ENCODE measurements at regions not wholly inside any gene's neighbourhood (a gene's known extent, or its start where the extent isn't known, plus 50 kb on each side); places are given as distances from the start of the nearest gene placed in this dataset.

GRCh38 chr12:60278209-60278608 lies 682.4 kb downstream of the SLC16A7 start:
- WGBS, 2 donors, result 38 to 43% methylated on average over 2 of the region's 2 CpGs
- Histone ChIP-seq H3K27me3 (ENCODE audit: control insufficient read depth in 1 of 2, insufficient read depth in 2 of 2, low read length in 2 of 2) (no peaks in the 10 kb centered on the region), H3K9me3 (ENCODE audit: control insufficient read depth in 2 of 2, insufficient read depth in 1 of 2, low read depth in 1 of 2, low read length in 1 of 2) (peaks cover 4 to 6% of the 10 kb centered on the region in 2 donors), H3K27ac (ENCODE audit: low read depth in 2 of 2, low read length in 1 of 2) (no peak overlapping the region), H3K36me3 (ENCODE audit: control insufficient read depth in 2 of 2, insufficient read depth in 2 of 2, low read length in 1 of 2) (no peaks in the 10 kb centered on the region), H3K4me1 (ENCODE audit: control insufficient read depth in 2 of 2, insufficient read depth in 2 of 2, low read length in 1 of 2) (no peaks in the 10 kb centered on the region), H3K4me3 (ENCODE audit: low read depth in 1 of 2, low read length in 2 of 2) (no peak overlapping the region)

GRCh38 chr12:60279221-60279620 lies 683.4 kb downstream of the SLC16A7 start:
- Histone ChIP-seq H3K36me3 (ENCODE audit: control insufficient read depth in 2 of 2, insufficient read depth in 2 of 2, low read length in 1 of 2) (no peaks in the 10 kb centered on the region), H3K4me3 (ENCODE audit: low read depth in 1 of 2, low read length in 2 of 2) (no peak overlapping the region), H3K9me3 (ENCODE audit: control insufficient read depth in 2 of 2, insufficient read depth in 1 of 2, low read depth in 1 of 2, low read length in 1 of 2) (peaks cover 4 to 6% of the 10 kb centered on the region in 2 donors), H3K27ac (ENCODE audit: low read depth in 2 of 2, low read length in 1 of 2) (no peak overlapping the region), H3K4me1 (ENCODE audit: control insufficient read depth in 2 of 2, insufficient read depth in 2 of 2, low read length in 1 of 2) (no peaks in the 10 kb centered on the region), H3K27me3 (ENCODE audit: control insufficient read depth in 1 of 2, insufficient read depth in 2 of 2, low read length in 2 of 2) (no peaks in the 10 kb centered on the region)
- 61 to 73% methylated on average over 1 of the region's 1 CpG for WGBS, 2 donors

- Histone ChIP-seq H3K27me3 (ENCODE audit: control insufficient read depth in 1 of 2, insufficient read depth in 2 of 2, low read length in 2 of 2) (no peaks in the 10 kb centered on the region), H3K4me3 (ENCODE audit: low read depth in 1 of 2, low read length in 2 of 2) (no peak overlapping the region), H3K9me3 (ENCODE audit: control insufficient read depth in 2 of 2, insufficient read depth in 1 of 2, low read depth in 1 of 2, low read length in 1 of 2) (peaks cover 4 to 6% of the 10 kb centered on the region in 2 donors), H3K4me1 (ENCODE audit: control insufficient read depth in 2 of 2, insufficient read depth in 2 of 2, low read length in 1 of 2) (no peaks in the 10 kb centered on the region), H3K36me3 (ENCODE audit: control insufficient read depth in 2 of 2, insufficient read depth in 2 of 2, low read length in 1 of 2) (no peaks in the 10 kb centered on the region), H3K27ac (ENCODE audit: low read depth in 2 of 2, low read length in 1 of 2) (no peak overlapping the region)
- 90 to 91% methylated on average over 8 of the region's 8 CpGs for WGBS, 2 donors
These were observed 685.7 kb downstream of the SLC16A7 start for GRCh38 chr12:60281522-60281921.

GRCh38 chr12:60290532-60290931 lies 694.7 kb downstream of the SLC16A7 start:
- no peak overlapping the region for H3K4me3 ChIP-seq (ENCODE audit: low read depth in 1 of 2, low read length in 2 of 2)
- H3K4me1 ChIP-seq (ENCODE audit: control insufficient read depth in 2 of 2, insufficient read depth in 2 of 2, low read length in 1 of 2), result no peaks in the 10 kb centered on the region
- no peaks in the 10 kb centered on the region for H3K36me3 ChIP-seq (ENCODE audit: control insufficient read depth in 2 of 2, insufficient read depth in 2 of 2, low read length in 1 of 2)
- no peaks in the 10 kb centered on the region for H3K27me3 ChIP-seq (ENCODE audit: control insufficient read depth in 1 of 2, insufficient read depth in 2 of 2, low read length in 2 of 2)
- WGBS, 2 donors, result 71 to 83% methylated on average over 1 of the region's 1 CpG
- no peak overlapping the region for H3K27ac ChIP-seq (ENCODE audit: low read depth in 2 of 2, low read length in 1 of 2)
- H3K9me3 ChIP-seq (ENCODE audit: control insufficient read depth in 2 of 2, insufficient read depth in 1 of 2, low read depth in 1 of 2, low read length in 1 of 2), result peaks cover 2 to 3% of the 10 kb centered on the region in 2 donors

DNA sequence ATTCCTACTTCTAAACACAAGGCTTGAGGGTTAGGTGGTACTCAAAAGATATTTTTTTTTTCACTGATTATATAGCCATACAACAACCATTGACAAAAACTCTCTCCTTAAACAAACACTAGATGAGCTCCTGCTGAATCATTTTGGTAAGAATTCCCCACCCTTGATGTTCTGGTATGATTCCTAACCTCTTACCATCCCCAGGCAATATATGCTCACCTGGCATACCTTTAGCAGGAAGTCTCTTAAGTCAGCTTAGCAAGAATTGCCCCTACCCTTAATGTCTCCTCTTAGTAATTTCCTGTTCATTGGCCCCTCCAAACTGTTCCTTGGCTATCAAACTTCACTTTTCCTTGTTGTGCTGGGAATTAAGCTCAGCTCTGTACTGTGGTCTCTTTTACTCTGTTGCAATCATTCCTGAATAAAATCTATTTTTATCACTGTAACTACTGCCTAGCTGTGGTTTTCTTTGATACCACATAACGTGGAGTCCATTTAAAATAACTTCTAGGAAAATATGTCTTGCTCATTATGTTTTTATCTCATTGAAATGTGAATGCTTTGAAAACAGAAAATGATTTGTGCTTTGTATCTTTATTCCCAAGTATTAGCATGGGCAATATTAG lies 712.6 kb downstream of the SLC16A7 start:
- no peaks in the 10 kb centered on the region for H3K4me1 ChIP-seq (ENCODE audit: control insufficient read depth in 2 of 2, insufficient read depth in 2 of 2, low read length in 1 of 2)
- no peak overlapping the region for H3K4me3 ChIP-seq (ENCODE audit: low read depth in 1 of 2, low read length in 2 of 2)
- no peaks in the 10 kb centered on the region for H3K27me3 ChIP-seq (ENCODE audit: control insufficient read depth in 1 of 2, insufficient read depth in 2 of 2, low read length in 2 of 2)
- WGBS, 2 donors, result 24% methylated on average over 1 of the region's 1 CpG
- no peaks in the 10 kb centered on the region for H3K9me3 ChIP-seq (ENCODE audit: control insufficient read depth in 2 of 2, insufficient read depth in 1 of 2, low read depth in 1 of 2, low read length in 1 of 2)
- no peaks in the 10 kb centered on the region for H3K36me3 ChIP-seq (ENCODE audit: control insufficient read depth in 2 of 2, insufficient read depth in 2 of 2, low read length in 1 of 2)
- no peak overlapping the region for H3K27ac ChIP-seq (ENCODE audit: low read depth in 2 of 2, low read length in 1 of 2)

DNA sequence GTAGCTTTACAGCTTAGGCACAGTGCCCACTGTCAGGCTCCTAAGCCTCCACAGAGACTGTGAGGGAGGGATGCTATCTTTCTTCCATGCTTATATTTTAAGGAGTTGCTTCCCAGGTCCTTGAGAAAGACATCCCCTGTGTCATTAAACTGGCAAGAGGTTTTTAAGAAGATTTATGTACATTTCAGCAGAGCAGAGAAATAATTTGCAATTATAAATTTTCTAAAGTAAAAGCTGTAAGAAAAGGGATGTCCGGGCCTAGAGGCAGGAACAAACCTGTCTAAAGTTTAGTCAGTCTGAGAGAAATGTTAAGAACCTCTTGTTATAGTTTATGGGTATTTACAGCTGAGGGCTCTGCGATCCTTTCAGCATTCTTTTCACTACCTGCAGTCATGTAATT lies 716.1 kb downstream of the SLC16A7 start:
- H3K36me3 ChIP-seq (ENCODE audit: control insufficient read depth in 2 of 2, insufficient read depth in 2 of 2, low read length in 1 of 2), result no peaks in the 10 kb centered on the region
- WGBS, 2 donors, result 53 to 67% methylated on average over 2 of the region's 2 CpGs

DNA sequence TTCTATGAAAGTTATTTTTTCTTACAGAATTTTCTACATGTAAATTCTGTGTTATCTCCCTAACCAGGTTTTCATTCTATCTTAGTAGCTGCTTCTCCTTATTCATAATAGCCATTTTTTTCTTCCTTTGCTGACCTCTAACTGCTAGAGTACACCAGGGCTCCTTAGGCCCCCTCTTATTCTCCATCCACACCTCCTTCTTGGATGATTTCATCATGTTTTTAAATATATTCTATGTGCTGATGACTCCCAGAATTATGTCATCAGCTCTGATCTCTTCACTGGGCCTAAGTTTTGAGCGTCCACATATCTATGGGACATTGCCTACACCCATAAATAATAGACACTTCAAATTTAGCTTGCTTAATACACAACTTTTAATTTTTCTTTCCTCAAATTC lies 721.5 kb downstream of the SLC16A7 start:
- Histone ChIP-seq H3K36me3 (ENCODE audit: control insufficient read depth in 2 of 2, insufficient read depth in 2 of 2, low read length in 1 of 2) (no peaks in the 10 kb centered on the region), H3K27me3 (ENCODE audit: control insufficient read depth in 1 of 2, insufficient read depth in 2 of 2, low read length in 2 of 2) (no peaks in the 10 kb centered on the region), H3K4me1 (ENCODE audit: control insufficient read depth in 2 of 2, insufficient read depth in 2 of 2, low read length in 1 of 2) (no peaks in the 10 kb centered on the region), H3K4me3 (ENCODE audit: low read depth in 1 of 2, low read length in 2 of 2) (no peak overlapping the region), H3K27ac (ENCODE audit: low read depth in 2 of 2, low read length in 1 of 2) (no peak overlapping the region), H3K9me3 (ENCODE audit: control insufficient read depth in 2 of 2, insufficient read depth in 1 of 2, low read depth in 1 of 2, low read length in 1 of 2) (no peaks in the 10 kb centered on the region)
- WGBS, 2 donors, result 93 to 97% methylated on average over 1 of the region's 1 CpG

More for the DNA sequence above, 716.1 kb downstream of the SLC16A7 start:
- Histone ChIP-seq H3K9me3 (ENCODE audit: control insufficient read depth in 2 of 2, insufficient read depth in 1 of 2, low read depth in 1 of 2, low read length in 1 of 2) (no peaks in the 10 kb centered on the region), H3K27ac (ENCODE audit: low read depth in 2 of 2, low read length in 1 of 2) (no peak overlapping the region), H3K27me3 (ENCODE audit: control insufficient read depth in 1 of 2, insufficient read depth in 2 of 2, low read length in 2 of 2) (no peaks in the 10 kb centered on the region), H3K4me3 (ENCODE audit: low read depth in 1 of 2, low read length in 2 of 2) (no peak overlapping the region), H3K4me1 (ENCODE audit: control insufficient read depth in 2 of 2, insufficient read depth in 2 of 2, low read length in 1 of 2) (no peaks in the 10 kb centered on the region)

DNA sequence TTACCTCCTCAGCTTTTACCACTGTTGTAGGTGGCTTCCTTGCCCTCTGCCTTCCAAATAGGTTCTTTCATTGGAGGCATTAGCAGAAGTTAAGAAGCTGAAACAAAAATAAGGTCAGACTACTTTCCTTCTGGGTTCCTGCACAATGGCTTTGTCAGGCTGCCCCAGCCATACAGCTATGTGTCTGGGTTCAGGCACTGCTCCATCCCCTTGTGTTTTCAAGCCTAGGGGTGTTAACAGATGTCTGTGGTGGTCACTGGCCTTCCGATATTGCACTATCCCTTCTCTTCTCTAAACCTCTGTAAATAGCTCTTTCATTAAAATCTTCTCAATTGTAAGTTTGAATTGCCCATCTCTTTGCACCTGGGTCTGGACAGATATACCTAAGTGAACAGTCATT lies 728.9 kb downstream of the SLC16A7 start:
- H3K4me3 ChIP-seq (ENCODE audit: low read depth in 1 of 2, low read length in 2 of 2), result no peak overlapping the region
- no peaks in the 10 kb centered on the region for H3K4me1 ChIP-seq (ENCODE audit: control insufficient read depth in 2 of 2, insufficient read depth in 2 of 2, low read length in 1 of 2)
- no peaks in the 10 kb centered on the region for H3K27me3 ChIP-seq (ENCODE audit: control insufficient read depth in 1 of 2, insufficient read depth in 2 of 2, low read length in 2 of 2)
- no peaks in the 10 kb centered on the region for H3K9me3 ChIP-seq (ENCODE audit: control insufficient read depth in 2 of 2, insufficient read depth in 1 of 2, low read depth in 1 of 2, low read length in 1 of 2)
- no peak overlapping the region for H3K27ac ChIP-seq (ENCODE audit: low read depth in 2 of 2, low read length in 1 of 2)
- 89 to 94% methylated on average over 1 of the region's 1 CpG for WGBS, 2 donors
- no peaks in the 10 kb centered on the region for H3K36me3 ChIP-seq (ENCODE audit: control insufficient read depth in 2 of 2, insufficient read depth in 2 of 2, low read length in 1 of 2)

GRCh38 chr12:60333461-60333860 lies 737.6 kb downstream of the SLC16A7 start:
- WGBS, 2 donors, result 54 to 71% methylated on average over 6 of the region's 6 CpGs
- H3K4me3 ChIP-seq (ENCODE audit: low read depth in 1 of 2, low read length in 2 of 2), result no peak overlapping the region

DNA sequence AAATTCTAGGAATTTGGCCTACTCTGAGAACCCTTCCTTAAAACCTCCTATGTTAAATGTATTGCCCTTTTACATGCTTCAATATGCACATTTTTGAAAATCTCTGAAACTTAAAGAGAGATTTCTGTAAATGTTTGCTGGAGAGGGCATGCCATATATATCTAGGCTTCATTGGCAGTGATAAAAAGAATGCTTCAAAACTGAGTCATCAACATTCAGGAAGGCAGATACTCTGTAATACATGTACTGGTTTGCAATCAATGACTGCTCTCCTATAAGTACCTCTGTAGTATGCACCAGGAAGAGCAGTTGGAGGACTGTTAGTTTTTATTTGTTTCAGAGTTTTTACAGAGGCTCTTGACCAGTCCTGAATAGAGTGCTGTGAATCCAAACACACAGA lies 739.9 kb downstream of the SLC16A7 start:
- Histone ChIP-seq H3K27ac (ENCODE audit: low read depth in 2 of 2, low read length in 1 of 2) (no peak overlapping the region), H3K4me1 (ENCODE audit: control insufficient read depth in 2 of 2, insufficient read depth in 2 of 2, low read length in 1 of 2) (no peaks in the 10 kb centered on the region), H3K9me3 (ENCODE audit: control insufficient read depth in 2 of 2, insufficient read depth in 1 of 2, low read depth in 1 of 2, low read length in 1 of 2) (no peaks in the 10 kb centered on the region), H3K4me3 (ENCODE audit: low read depth in 1 of 2, low read length in 2 of 2) (no peak overlapping the region), H3K36me3 (ENCODE audit: control insufficient read depth in 2 of 2, insufficient read depth in 2 of 2, low read length in 1 of 2) (no peaks in the 10 kb centered on the region), H3K27me3 (ENCODE audit: control insufficient read depth in 1 of 2, insufficient read depth in 2 of 2, low read length in 2 of 2) (no peaks in the 10 kb centered on the region)

More at GRCh38 chr12:60333461-60333860, 737.6 kb downstream of the SLC16A7 start:
- no peaks in the 10 kb centered on the region for H3K9me3 ChIP-seq (ENCODE audit: control insufficient read depth in 2 of 2, insufficient read depth in 1 of 2, low read depth in 1 of 2, low read length in 1 of 2)
- no peaks in the 10 kb centered on the region for H3K4me1 ChIP-seq (ENCODE audit: control insufficient read depth in 2 of 2, insufficient read depth in 2 of 2, low read length in 1 of 2)
- H3K27me3 ChIP-seq (ENCODE audit: control insufficient read depth in 1 of 2, insufficient read depth in 2 of 2, low read length in 2 of 2), result no peaks in the 10 kb centered on the region
- H3K36me3 ChIP-seq (ENCODE audit: control insufficient read depth in 2 of 2, insufficient read depth in 2 of 2, low read length in 1 of 2), result no peaks in the 10 kb centered on the region
- no peak overlapping the region for H3K27ac ChIP-seq (ENCODE audit: low read depth in 2 of 2, low read length in 1 of 2)
